RWPE1 (cell line): ENCODE measurements at regions not wholly inside any gene's neighbourhood (a gene's known extent, or its start where the extent isn't known, plus 50 kb on each side); places are given as distances from the start of the nearest gene placed in this dataset.
"Not testable (repeated sequence)": the region's sequence is repeated elsewhere in the genome, so short reads cannot be mapped to it uniquely, and the experiment has no call there.

Experiments
- CTCF ChIA-PET: fragments of 350-600 bp; sonication (Branson Sonifier 250); formaldehyde crosslinking; extraction: SDS; loops from one replicate; lab custom pipeline; 2021; lab: Yijun Ruan, JAX
- POLR2A ChIA-PET: fragments of 400-600 bp; formaldehyde crosslinking; extraction: SDS; loops from one replicate; lab custom pipeline; 2020; ENCODE audit warnings: antibody characterized with exemption; ENCODE audit not compliant: low non-redundant PET; lab: Yijun Ruan, JAX
- DNase-seq: peaks from one replicate; pipeline ENCODE4 v3.0.0; 2012; ENCODE audit warnings: low spot score
- H3K27ac ChIP-seq: fragments of 450-650 bp; 2 replicates; pipeline ENCODE4 v1.5.1; 2017
- CTCF ChIP-seq: fragments of 450-650 bp; conservative IDR thresholded peaks from 2 replicates; pipeline ENCODE4 v1.5.1; 2017; ENCODE audit warnings: low read depth, mild to moderate bottlenecking

DNA sequence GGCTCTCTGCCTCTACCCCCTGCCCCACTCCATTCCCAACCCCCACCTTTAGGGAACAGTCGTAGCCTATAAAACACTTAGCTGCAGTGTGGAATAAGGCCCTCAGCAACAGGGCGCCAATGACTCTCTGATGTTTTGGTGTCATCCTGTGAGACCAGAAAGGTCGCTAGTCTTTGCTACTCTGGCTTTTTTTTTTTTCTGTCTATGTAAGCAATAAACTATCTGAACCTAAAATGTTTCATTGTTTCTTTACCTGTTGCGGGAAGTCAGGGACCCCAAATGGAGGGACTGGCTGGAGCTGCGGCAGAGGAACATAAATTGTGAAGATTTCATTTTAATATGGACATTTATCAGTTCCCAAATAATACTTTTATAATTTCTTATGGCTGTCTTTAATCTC, 154.6 kb downstream of the COPS8 start:
- TF ChIP-seq CTCF = no peak
- POLR2A ChIA-PET = no interaction called here

DNA sequence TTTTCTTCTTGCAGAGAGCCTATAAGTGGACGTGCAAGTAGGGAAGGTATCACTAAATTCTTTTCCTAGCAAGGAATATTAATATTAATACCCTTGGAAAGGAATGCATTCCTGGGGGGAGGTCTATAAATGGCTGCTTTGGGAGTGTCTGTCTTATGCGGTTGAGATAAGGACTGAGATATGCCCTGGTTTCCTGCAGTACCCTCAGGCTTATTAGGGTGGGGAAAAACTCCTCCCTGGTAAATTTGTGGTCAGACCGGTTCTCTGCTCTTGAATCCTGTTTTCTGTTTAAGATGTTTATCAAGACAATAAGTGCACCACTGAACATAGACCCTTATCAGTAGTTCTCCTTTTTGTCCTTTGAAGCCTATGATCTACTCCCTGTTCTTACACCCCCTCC, 155.2 kb downstream of the COPS8 start:
- DNase-seq, H3K27ac ChIP-seq, CTCF ChIA-PET, POLR2A ChIA-PET: not testable (repeated sequence)

More for the DNA sequence above, 154.6 kb downstream of the COPS8 start:
- no peak for DNase-seq
- CTCF ChIA-PET = no interaction called here
- H3K27ac ChIP-seq = no peak overlapping the region

- TF ChIP-seq CTCF = no peak
- POLR2A ChIA-PET = no interaction called here
- CTCF ChIA-PET = no interaction called here
- no peak for DNase-seq
- H3K27ac ChIP-seq = no peak overlapping the region
Observed at GRCh38 chr2:237242091-237242536, 156.4 kb downstream of the COPS8 start.

- no peak overlapping the region for H3K27ac ChIP-seq
- no peak for DNase-seq
- TF ChIP-seq CTCF = no peak
- ChIA-PET CTCF (no interaction called here), POLR2A (no interaction called here)
Observed at GRCh38 chr2:237243487-237243886, 157.8 kb downstream of the COPS8 start.

GRCh38 chr2:237244178-237244577, 158.5 kb downstream of the COPS8 start:
- no peak for DNase-seq
- no peak for TF ChIP-seq CTCF
- POLR2A ChIA-PET = no interaction called here
- CTCF ChIA-PET = no interaction called here
- no peak overlapping the region for H3K27ac ChIP-seq

DNA sequence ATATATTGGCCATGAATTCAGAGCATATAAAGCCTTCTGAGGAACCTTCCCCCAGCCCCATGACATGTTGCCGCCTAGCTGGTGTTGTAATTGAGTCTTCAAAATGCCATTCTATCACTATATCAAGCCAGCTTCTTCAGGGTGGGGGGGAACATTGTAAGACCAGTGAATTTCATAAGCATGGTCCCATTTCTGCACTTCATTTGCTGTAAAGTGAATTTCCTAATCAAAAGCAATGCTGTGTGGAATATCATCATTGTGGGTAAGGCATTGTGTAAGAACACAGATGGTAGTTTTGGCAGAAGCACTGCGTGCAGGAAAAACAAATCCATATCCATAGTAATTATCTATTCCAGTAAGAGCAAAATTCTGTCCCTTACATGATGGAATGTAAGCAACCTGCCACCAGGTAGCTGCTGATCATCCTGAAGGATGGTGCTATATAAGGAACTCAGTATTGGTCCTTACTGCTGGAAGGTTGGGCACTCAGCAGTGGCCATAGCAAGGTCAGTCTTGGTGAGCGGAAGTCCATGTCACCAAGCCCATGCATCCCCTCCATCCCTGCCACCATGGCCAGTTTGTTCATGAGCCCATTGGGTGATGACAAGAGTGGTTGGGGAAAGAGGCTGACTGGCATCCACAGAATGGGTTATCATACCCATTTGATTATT, 159.4 kb downstream of the COPS8 start:
- CTCF ChIA-PET = interaction anchor here (0.8 kb wide), 1 partner anchor 49 kb away, joined by 4 read pairs; no protein-coding TSS in a partner anchor
- H3K27ac ChIP-seq = no peak overlapping the region
- no peak for DNase-seq
- POLR2A ChIA-PET = interaction anchor here (0.6 kb wide), 1 partner anchor 230 kb away, joined by 3 read pairs; no protein-coding TSS in a partner anchor
- no peak for TF ChIP-seq CTCF

GRCh38 chr2:237250599-237250998, 163.4 kb downstream of the COL6A3 start:
- no peak for DNase-seq
- no peak for TF ChIP-seq CTCF
- CTCF ChIA-PET = no interaction called here
- POLR2A ChIA-PET = no interaction called here
- H3K27ac ChIP-seq = no peak overlapping the region
